CD4-positive, alpha-beta T cell (primary cell): ENCODE measurements at regions not wholly inside any gene's neighbourhood (a gene's known extent, or its start where the extent isn't known, plus 50 kb on each side); places are given as distances from the start of the nearest gene placed in this dataset.

Source experiments
- ATAC-seq: fragments of 200-7000 bp; cut with Tn5 transposase; one replicate; pipeline ENCODE4 v1.10.0; 2022; ENCODE audit warnings: mild to moderate bottlenecking; ENCODE audit not compliant: poor library complexity
- CTCF ChIA-PET: fragments of 350-600 bp; sonication (Branson Sonifier 250); formaldehyde crosslinking; loops from one replicate; lab custom pipeline; 2021; ENCODE audit warnings: antibody characterized with exemption, inconsistent platforms; lab: Charles Lee
- POLR2A ChIA-PET: fragments of 350-600 bp; sonication (Branson Sonifier 250); formaldehyde crosslinking; loops from one replicate; lab custom pipeline; 2021; ENCODE audit warnings: antibody characterized with exemption, inconsistent platforms; lab: Charles Lee
- DNase-seq, 14 experiments: peaks; one replicate each; pipeline ENCODE4 v3.0.0-alpha.2; 2013 to 2020; ENCODE audit warnings: mixed read lengths in 2 of 14
- H3K27ac ChIP-seq, 2 donors: one replicate each; pipeline versions ENCODE4 v1.5.1 to v1.7.0; 2013; ENCODE audit warnings: low read length in 2 of 2, low read depth in 1 of 2, mild to moderate bottlenecking in 1 of 2
- H3K27me3 ChIP-seq, 2 experiments: 1 replicate in 1 of 2; 2 replicates in 1 of 2; pipeline versions ENCODE4 v1.6.1 to v1.7.0; 2013; ENCODE audit warnings: low read length in 2 of 2, control low read depth in 1 of 2, mild to moderate bottlenecking in 1 of 2, moderate library complexity in 1 of 2; ENCODE audit not compliant: insufficient read depth in 2 of 2, control insufficient read depth in 1 of 2
- H3K36me3 ChIP-seq: one replicate; pipeline ENCODE4 v1.6.1; 2013; ENCODE audit warnings: low read length, control low read depth; ENCODE audit not compliant: insufficient read depth
- H3K4me1 ChIP-seq: one replicate; pipeline ENCODE4 v1.6.1; 2013; ENCODE audit warnings: low read length, control low read depth; ENCODE audit not compliant: insufficient read depth
- H3K4me3 ChIP-seq: one replicate; pipeline ENCODE4 v1.5.1; 2013; ENCODE audit warnings: mild to moderate bottlenecking, low read length, moderate library complexity
- H3K9me3 ChIP-seq, 2 experiments: 1 replicate in 1 of 2; 2 replicates in 1 of 2; pipeline versions ENCODE4 v1.6.1 to v1.7.0; 2013; ENCODE audit warnings: low read length in 2 of 2, mild to moderate bottlenecking in 2 of 2, control low read depth in 1 of 2, moderate library complexity in 1 of 2; ENCODE audit not compliant: control insufficient read depth in 1 of 2, insufficient read depth in 1 of 2
- H3K27ac Mint-ChIP-seq: one replicate; pipeline ENCODE4 v1.8.0; 2020; ENCODE audit warnings: mixed read lengths
- H3K27me3 Mint-ChIP-seq: one replicate; pipeline ENCODE4 v1.8.0; 2021; ENCODE audit warnings: mixed read lengths
- H3K36me3 Mint-ChIP-seq: one replicate; pipeline ENCODE4 v1.8.0; 2021; ENCODE audit warnings: low read depth, mixed read lengths
- H3K4me1 Mint-ChIP-seq: one replicate; pipeline ENCODE4 v1.8.0; 2021; ENCODE audit warnings: low read depth, mixed read lengths
- H3K4me3 Mint-ChIP-seq: one replicate; pipeline ENCODE4 v1.8.0; 2020; ENCODE audit warnings: mild to moderate bottlenecking, mixed read lengths
- H3K9me3 Mint-ChIP-seq: one replicate; pipeline ENCODE4 v1.8.0; 2020; ENCODE audit warnings: mixed read lengths
- intact Hi-C, 2 experiments: fragments of 100-400 bp; cut with DNase I in 1 of 2; cut with micrococcal nuclease in 1 of 2; formaldehyde crosslinking; loops; one replicate each; pipeline versions ENCODE4 v1.15.1 to v1.9.0; 2023 to 2025; cut with DNase I, micrococcal nuclease
- TF ChIP-seq, protein P1 (sequence below): fragments of 200-600 bp; IDR thresholded peaks from one replicate; pipeline ENCODE4 v1.8.0; 2022; ENCODE audit warnings: antibody characterized with exemption, mild to moderate bottlenecking

DNA sequence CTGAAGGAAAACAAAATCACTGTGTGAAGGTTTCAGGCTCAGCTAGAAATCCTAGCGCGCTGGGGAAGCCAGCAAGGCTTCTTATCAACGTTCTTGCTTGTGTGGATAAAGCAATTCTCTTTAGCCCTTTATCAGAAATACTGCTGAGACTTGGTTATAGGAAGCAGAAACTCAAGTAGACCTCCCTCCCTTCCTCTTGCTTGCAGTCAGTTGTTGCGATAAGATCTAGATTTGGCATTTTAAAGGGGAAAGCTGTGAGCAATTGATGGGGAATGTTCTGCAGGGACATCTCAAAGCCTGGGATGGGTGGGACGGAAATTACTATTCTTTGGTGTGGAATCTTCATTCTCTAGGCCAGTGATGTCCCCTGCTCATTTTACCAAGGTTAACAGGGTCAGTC, 76.4 kb upstream of the ANO4 start:
- TF ChIP-seq, protein P1, sequence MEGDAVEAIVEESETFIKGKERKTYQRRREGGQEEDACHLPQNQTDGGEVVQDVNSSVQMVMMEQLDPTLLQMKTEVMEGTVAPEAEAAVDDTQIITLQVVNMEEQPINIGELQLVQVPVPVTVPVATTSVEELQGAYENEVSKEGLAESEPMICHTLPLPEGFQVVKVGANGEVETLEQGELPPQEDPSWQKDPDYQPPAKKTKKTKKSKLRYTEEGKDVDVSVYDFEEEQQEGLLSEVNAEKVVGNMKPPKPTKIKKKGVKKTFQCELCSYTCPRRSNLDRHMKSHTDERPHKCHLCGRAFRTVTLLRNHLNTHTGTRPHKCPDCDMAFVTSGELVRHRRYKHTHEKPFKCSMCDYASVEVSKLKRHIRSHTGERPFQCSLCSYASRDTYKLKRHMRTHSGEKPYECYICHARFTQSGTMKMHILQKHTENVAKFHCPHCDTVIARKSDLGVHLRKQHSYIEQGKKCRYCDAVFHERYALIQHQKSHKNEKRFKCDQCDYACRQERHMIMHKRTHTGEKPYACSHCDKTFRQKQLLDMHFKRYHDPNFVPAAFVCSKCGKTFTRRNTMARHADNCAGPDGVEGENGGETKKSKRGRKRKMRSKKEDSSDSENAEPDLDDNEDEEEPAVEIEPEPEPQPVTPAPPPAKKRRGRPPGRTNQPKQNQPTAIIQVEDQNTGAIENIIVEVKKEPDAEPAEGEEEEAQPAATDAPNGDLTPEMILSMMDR, result no peak
- H3K4me3 ChIP-seq, result no peak overlapping the region
- H3K4me1 Mint-ChIP-seq, result no peaks in the 10 kb centered on the region
- peaks cover 20 to 32% of the 10 kb centered on the region in 2 experiments for H3K27me3 ChIP-seq
- ATAC-seq (no peak), DNase-seq (no peak)
- no peaks in the 10 kb centered on the region for H3K36me3 ChIP-seq
- no peaks in the 10 kb centered on the region for H3K36me3 Mint-ChIP-seq
- H3K27ac ChIP-seq, result no peak overlapping the region
- H3K4me1 ChIP-seq, result no peaks in the 10 kb centered on the region
- ChIA-PET CTCF (no interaction called here), POLR2A (no interaction called here)
- H3K27me3 Mint-ChIP-seq, result peaks cover 70% of the 10 kb centered on the region
- no peak overlapping the region for H3K27ac Mint-ChIP-seq
- H3K9me3 ChIP-seq, result peaks cover 0 to 11% of the 10 kb centered on the region in 2 experiments
- H3K9me3 Mint-ChIP-seq, result no peaks in the 10 kb centered on the region
- intact Hi-C loops, result no loop called here
- H3K4me3 Mint-ChIP-seq, result no peak overlapping the region

DNA sequence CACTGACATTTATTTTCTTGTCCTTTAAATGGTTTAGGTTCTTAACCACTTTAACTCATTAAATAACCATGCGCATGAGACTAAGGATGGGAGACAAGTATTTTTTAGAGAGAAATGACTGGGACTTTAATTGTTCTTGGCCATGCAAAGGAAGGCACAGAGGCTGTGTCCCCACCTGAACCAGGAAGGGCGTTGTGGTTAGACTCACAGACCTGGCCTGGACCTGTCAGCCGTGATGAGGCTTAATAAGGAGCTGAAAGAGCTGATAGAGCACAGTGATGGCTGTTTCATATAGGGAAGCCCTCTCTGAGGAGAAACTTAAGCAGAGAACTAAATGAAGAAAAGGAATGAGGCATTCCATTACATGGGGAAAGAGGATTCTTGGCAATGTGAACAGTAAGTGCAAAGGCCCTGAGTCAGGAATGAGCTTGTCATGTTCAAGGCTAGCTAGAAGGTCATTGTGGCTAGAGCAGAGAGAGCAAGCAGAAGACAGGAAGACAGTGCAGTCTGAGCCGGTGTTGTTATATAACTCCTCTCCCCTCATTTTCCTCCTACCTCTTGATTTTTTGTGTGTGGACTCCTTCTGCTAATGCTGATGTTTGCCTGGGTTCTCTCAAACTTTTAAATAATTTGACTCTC, 74.4 kb upstream of the ANO4 start:
- Mint-ChIP-seq H3K4me3 (no peak overlapping the region), H3K27me3 (peaks cover 55% of the 10 kb centered on the region), H3K36me3 (no peaks in the 10 kb centered on the region), H3K9me3 (no peaks in the 10 kb centered on the region), H3K4me1 (no peaks in the 10 kb centered on the region), H3K27ac (no peak overlapping the region)
- POLR2A ChIA-PET, result no interaction called here
- intact Hi-C loops, result no loop called here
- DNase-seq (no peak), ATAC-seq (no peak)
- H3K4me3 ChIP-seq, result no peak overlapping the region
- H3K36me3 ChIP-seq, result no peaks in the 10 kb centered on the region
- TF ChIP-seq, protein P1, result no peak
- no peaks in the 10 kb centered on the region for H3K4me1 ChIP-seq
- H3K27ac ChIP-seq, result no peak overlapping the region
- H3K9me3 ChIP-seq, result peaks cover 0 to 11% of the 10 kb centered on the region in 2 experiments
- H3K27me3 ChIP-seq, result peaks cover 20 to 23% of the 10 kb centered on the region in 2 experiments
- CTCF ChIA-PET, result no interaction called here

- no peak overlapping the region for H3K4me3 ChIP-seq
- H3K36me3 ChIP-seq, result no peaks in the 10 kb centered on the region
- H3K27me3 Mint-ChIP-seq, result peaks cover 45% of the 10 kb centered on the region
- H3K9me3 Mint-ChIP-seq, result no peaks in the 10 kb centered on the region
- DNase-seq (no peak), ATAC-seq (no peak)
- intact Hi-C loops, result no loop called here
- POLR2A ChIA-PET, result no interaction called here
- H3K4me1 Mint-ChIP-seq, result no peaks in the 10 kb centered on the region
- peaks cover 0 to 4% of the 10 kb centered on the region in 2 experiments for H3K9me3 ChIP-seq
- peaks cover 14 to 16% of the 10 kb centered on the region in 2 experiments for H3K27me3 ChIP-seq
- H3K27ac ChIP-seq, result no peak overlapping the region
- TF ChIP-seq, protein P1, result no peak
- no peaks in the 10 kb centered on the region for H3K4me1 ChIP-seq
- no peak overlapping the region for H3K4me3 Mint-ChIP-seq
- CTCF ChIA-PET, result no interaction called here
- H3K36me3 Mint-ChIP-seq, result no peaks in the 10 kb centered on the region
- H3K27ac Mint-ChIP-seq, result no peak overlapping the region
Measured at GRCh38 chr12:100721169-100721568, 73.4 kb upstream of the ANO4 start.
